H9 (cell line): ENCODE measurements at regions not wholly inside any gene's neighbourhood (a gene's known extent, or its start where the extent isn't known, plus 50 kb on each side); places are given as distances from the start of the nearest gene placed in this dataset.

Source experiments
- DNase-seq: peaks from one replicate; pipeline ENCODE4 v3.0.0-alpha.2; 2017
- H2AFZ ChIP-seq: one replicate; pipeline ENCODE4 v1.6.1; 2013; ENCODE audit warnings: mild to moderate bottlenecking, low read length, control low read depth, moderate library complexity
- H2AK5ac ChIP-seq: 2 replicates; pipeline ENCODE4 v1.6.1; 2013; ENCODE audit warnings: low read length, control low read depth, mixed read lengths; ENCODE audit not compliant: insufficient read length
- H2BK120ac ChIP-seq: one replicate; pipeline ENCODE4 v1.6.1; 2013; ENCODE audit warnings: low read depth, mild to moderate bottlenecking, low read length, control low read depth, inconsistent platforms; ENCODE audit not compliant: poor library complexity, severe bottlenecking
- H2BK12ac ChIP-seq: 2 replicates; pipeline ENCODE4 v1.6.1; 2013; ENCODE audit warnings: low read length, control low read depth, mixed read lengths, low read depth; ENCODE audit not compliant: insufficient read length
- H2BK15ac ChIP-seq: 2 replicates; pipeline ENCODE4 v1.6.1; 2013; ENCODE audit warnings: low read depth, low read length, control low read depth
- H2BK20ac ChIP-seq: one replicate; pipeline ENCODE4 v1.6.1; 2013; ENCODE audit warnings: low read depth, mild to moderate bottlenecking, low read length, control low read depth, inconsistent platforms; ENCODE audit not compliant: poor library complexity, severe bottlenecking
- H2BK5ac ChIP-seq: 2 replicates; pipeline ENCODE4 v1.6.1; 2013; ENCODE audit warnings: low read length, control low read depth, mixed read lengths; ENCODE audit not compliant: insufficient read length
- H3K14ac ChIP-seq: 2 replicates; pipeline ENCODE4 v1.6.1; 2013; ENCODE audit warnings: low read length, control low read depth; ENCODE audit not compliant: insufficient read depth
- H3K18ac ChIP-seq: 2 replicates; pipeline ENCODE4 v1.6.1; 2013; ENCODE audit warnings: low read depth, mild to moderate bottlenecking, mixed read lengths, low read length, control low read depth; ENCODE audit not compliant: insufficient read length
- H3K23ac ChIP-seq: 2 replicates; pipeline ENCODE4 v1.6.1; 2013; ENCODE audit warnings: low read length, control low read depth, mixed read lengths, low read depth; ENCODE audit not compliant: insufficient read length
- H3K23me2 ChIP-seq: 2 replicates; pipeline ENCODE4 v1.6.1; 2013; ENCODE audit warnings: low read depth, mild to moderate bottlenecking, mixed read lengths, low read length, control low read depth; ENCODE audit not compliant: insufficient read length, poor library complexity, severe bottlenecking
- H3K27ac ChIP-seq: 2 replicates; pipeline ENCODE4 v1.5.1; 2013; ENCODE audit warnings: low read length, control low read depth, mixed read lengths, low read depth; ENCODE audit not compliant: insufficient read length
- H3K27me3 ChIP-seq: 2 replicates; pipeline ENCODE4 v1.6.1; 2013; ENCODE audit warnings: low read length, control low read depth, inconsistent platforms; ENCODE audit not compliant: insufficient read depth
- H3K4ac ChIP-seq: 2 replicates; pipeline ENCODE4 v1.6.1; 2013; ENCODE audit warnings: low read depth, mild to moderate bottlenecking, control low read depth, inconsistent platforms, low read length, moderate library complexity
- H3K4me1 ChIP-seq: 2 replicates; pipeline ENCODE4 v1.6.1; 2013; ENCODE audit warnings: low read length, control low read depth, inconsistent platforms; ENCODE audit not compliant: insufficient read depth
- H3K4me2 ChIP-seq: 2 replicates; pipeline ENCODE4 v1.6.1; 2013; ENCODE audit warnings: low read length, control low read depth, mixed read lengths; ENCODE audit not compliant: insufficient read length, insufficient read depth
- H3K56ac ChIP-seq: 2 replicates; pipeline ENCODE4 v1.6.1; 2013; ENCODE audit warnings: low read depth, mild to moderate bottlenecking, mixed read lengths, low read length, control low read depth; ENCODE audit not compliant: insufficient read length
- H3K79me1 ChIP-seq: 2 replicates; pipeline ENCODE4 v1.6.1; 2013; ENCODE audit warnings: low read depth, mild to moderate bottlenecking, moderate library complexity, low read length, control low read depth, inconsistent platforms; ENCODE audit not compliant: insufficient read depth, poor library complexity, severe bottlenecking
- H3K79me2 ChIP-seq: 2 replicates; pipeline ENCODE4 v1.6.1; 2013; ENCODE audit warnings: low read length, control low read depth, inconsistent platforms; ENCODE audit not compliant: insufficient read depth
- H3K9ac ChIP-seq: 2 replicates; pipeline ENCODE4 v1.6.1; 2013; ENCODE audit warnings: low read length, control low read depth, mixed read lengths; ENCODE audit not compliant: insufficient read length; ENCODE audit errors: extremely low read depth
- H3K9me3 ChIP-seq: one replicate; pipeline ENCODE4 v1.6.1; 2013; ENCODE audit warnings: low read depth, low read length, inconsistent platforms; ENCODE audit not compliant: control insufficient read depth
- H3T11ph ChIP-seq: one replicate; pipeline ENCODE4 v1.6.1; 2013; ENCODE audit warnings: mild to moderate bottlenecking, low read length, control low read depth, inconsistent platforms
- H4K20me1 ChIP-seq: one replicate; pipeline ENCODE4 v1.6.1; 2013; ENCODE audit not compliant: control insufficient read depth, insufficient read length, insufficient read depth
- H4K5ac ChIP-seq: 2 replicates; pipeline ENCODE4 v1.6.1; 2013; ENCODE audit warnings: low read depth, mild to moderate bottlenecking, mixed read lengths, low read length, control low read depth; ENCODE audit not compliant: insufficient read length
- H4K8ac ChIP-seq: replicated peaks from 2 replicates; pipeline ENCODE4 v1.6.1; 2013; ENCODE audit warnings: low read length, control low read depth, mixed read lengths, low read depth; ENCODE audit not compliant: insufficient read length
- H4K91ac ChIP-seq: 2 replicates; pipeline ENCODE4 v1.6.1; 2013; ENCODE audit warnings: low read depth, mild to moderate bottlenecking, moderate library complexity, mixed read lengths, low read length, control low read depth; ENCODE audit not compliant: insufficient read length
- H3K27ac Mint-ChIP-seq, 3 experiments: 2 replicates in 2 of 3; 3 replicates in 1 of 3; pipeline ENCODE4 v1.8.0; 2020 to 2021; ENCODE audit warnings: mixed read lengths in 3 of 3, mild to moderate bottlenecking in 1 of 3, moderate library complexity in 1 of 3
- H3K27me3 Mint-ChIP-seq: 2 replicates; pipeline ENCODE4 v1.8.0; 2021; ENCODE audit warnings: low read depth, mild to moderate bottlenecking, moderate library complexity, mixed read lengths
- H3K36me3 Mint-ChIP-seq, 3 experiments: 2 replicates in 2 of 3; 3 replicates in 1 of 3; pipeline ENCODE4 v1.8.0; 2020 to 2021; ENCODE audit warnings: low read depth in 3 of 3, mixed read lengths in 3 of 3; ENCODE audit not compliant: insufficient read depth in 1 of 3
- H3K4me1 Mint-ChIP-seq, 2 experiments: 2 replicates each; pipeline ENCODE4 v1.8.0; 2020; ENCODE audit warnings: mixed read lengths in 2 of 2
- H3K4me3 Mint-ChIP-seq, 2 experiments: 2 replicates in 1 of 2; 3 replicates in 1 of 2; pipeline ENCODE4 v1.8.0; 2020 to 2021; ENCODE audit warnings: mild to moderate bottlenecking in 2 of 2, mixed read lengths in 2 of 2, moderate library complexity in 1 of 2
- H3K9me3 Mint-ChIP-seq, 2 experiments: 2 replicates in 1 of 2; 3 replicates in 1 of 2; pipeline ENCODE4 v1.8.0; 2020; ENCODE audit warnings: mild to moderate bottlenecking in 2 of 2, mixed read lengths in 2 of 2, moderate library complexity in 1 of 2
- WGBS: extraction: QIAGEN DNeasy Blood & Tissue Kit; methylation state at CpG from one replicate; pipeline ENCODE4 v1.1.7; 2013; ENCODE audit warnings: missing lambda C conversion rate, low lambda C conversion rate, mixed read lengths; ENCODE audit not compliant: insufficient read length; ENCODE audit errors: extremely low coverage; 5-methylcytosine and 5-hydroxymethylcytosine counted together
- TF ChIP-seq, protein P1 (sequence below): fragments of 200-600 bp; sonication (generic); conservative IDR thresholded peaks from 3 replicates; pipeline ENCODE4 v1.8.0; 2021; ENCODE audit warnings: antibody characterized with exemption, mild to moderate bottlenecking

- H3K36me3 Mint-ChIP-seq, result peaks cover 0 to 8% (median 4%) of the 10 kb centered on the region in 3 experiments; a peak in 4 of 7 replicates
- Histone ChIP-seq H2AFZ (no peak overlapping the region), H3K9ac (no peak overlapping the region), H2AK5ac (no peak overlapping the region), H3K9me3 (peaks cover 47% of the 10 kb centered on the region), H4K8ac (no peak overlapping the region), H2BK120ac (no peak overlapping the region), H3T11ph (no peak overlapping the region), H3K23ac (no peak overlapping the region), H2BK12ac (no peak overlapping the region), H4K20me1 (no peaks in the 10 kb centered on the region), H2BK15ac (no peak overlapping the region), H2BK5ac (no peak overlapping the region), H3K18ac (no peak overlapping the region), H4K5ac (no peak overlapping the region), H4K91ac (no peak overlapping the region), H2BK20ac (no peak overlapping the region), H3K27ac (no peak overlapping the region), H3K14ac (no peak overlapping the region), H3K79me2 (no peaks in the 10 kb centered on the region), H3K27me3 (no peaks in the 10 kb centered on the region), H3K4me1 (no peaks in the 10 kb centered on the region), H3K23me2 (no peaks in the 10 kb centered on the region), H3K56ac (no peak overlapping the region), H3K79me1 (no peaks in the 10 kb centered on the region), H3K4me2 (no peak overlapping the region), H3K4ac (no peak overlapping the region)
- DNase-seq, result no peak
- WGBS, result no CpG with 5 or more reads among the region's 9 CpGs
- no peaks in the 10 kb centered on the region for H3K4me1 Mint-ChIP-seq
- peaks cover 4% of the 10 kb centered on the region; the same call in 1 of the 2 replicates for H3K27me3 Mint-ChIP-seq
- H3K4me3 Mint-ChIP-seq, result no peak overlapping the region
- H3K9me3 Mint-ChIP-seq, result peaks cover 77 to 81% of the 10 kb centered on the region in 2 experiments
- no peak overlapping the region for H3K27ac Mint-ChIP-seq
- TF ChIP-seq, protein P1, sequence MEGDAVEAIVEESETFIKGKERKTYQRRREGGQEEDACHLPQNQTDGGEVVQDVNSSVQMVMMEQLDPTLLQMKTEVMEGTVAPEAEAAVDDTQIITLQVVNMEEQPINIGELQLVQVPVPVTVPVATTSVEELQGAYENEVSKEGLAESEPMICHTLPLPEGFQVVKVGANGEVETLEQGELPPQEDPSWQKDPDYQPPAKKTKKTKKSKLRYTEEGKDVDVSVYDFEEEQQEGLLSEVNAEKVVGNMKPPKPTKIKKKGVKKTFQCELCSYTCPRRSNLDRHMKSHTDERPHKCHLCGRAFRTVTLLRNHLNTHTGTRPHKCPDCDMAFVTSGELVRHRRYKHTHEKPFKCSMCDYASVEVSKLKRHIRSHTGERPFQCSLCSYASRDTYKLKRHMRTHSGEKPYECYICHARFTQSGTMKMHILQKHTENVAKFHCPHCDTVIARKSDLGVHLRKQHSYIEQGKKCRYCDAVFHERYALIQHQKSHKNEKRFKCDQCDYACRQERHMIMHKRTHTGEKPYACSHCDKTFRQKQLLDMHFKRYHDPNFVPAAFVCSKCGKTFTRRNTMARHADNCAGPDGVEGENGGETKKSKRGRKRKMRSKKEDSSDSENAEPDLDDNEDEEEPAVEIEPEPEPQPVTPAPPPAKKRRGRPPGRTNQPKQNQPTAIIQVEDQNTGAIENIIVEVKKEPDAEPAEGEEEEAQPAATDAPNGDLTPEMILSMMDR, result no peak
Measured at GRCh38 chr15:25183581-25184251, 228.9 kb downstream of the SNRPN start.
